GM12878 (cell line): ENCODE measurements at regions not wholly inside any gene's neighbourhood (a gene's known extent, or its start where the extent isn't known, plus 50 kb on each side); places are given as distances from the start of the nearest gene placed in this dataset.

Source experiments
- ATF3 ChIP-seq: IDR thresholded peaks from 2 replicates; pipeline ENCODE4 v1.6.1; 2011; ENCODE audit warnings: low read depth, mild to moderate bottlenecking, low read length, moderate library complexity, borderline replicate concordance; ENCODE audit errors: extremely low read depth
- POLR2A ChIP-seq: IDR thresholded peaks from 2 replicates; pipeline ENCODE4 v1.6.1; 2011; ENCODE audit warnings: low read depth, mild to moderate bottlenecking, low read length

DNA sequence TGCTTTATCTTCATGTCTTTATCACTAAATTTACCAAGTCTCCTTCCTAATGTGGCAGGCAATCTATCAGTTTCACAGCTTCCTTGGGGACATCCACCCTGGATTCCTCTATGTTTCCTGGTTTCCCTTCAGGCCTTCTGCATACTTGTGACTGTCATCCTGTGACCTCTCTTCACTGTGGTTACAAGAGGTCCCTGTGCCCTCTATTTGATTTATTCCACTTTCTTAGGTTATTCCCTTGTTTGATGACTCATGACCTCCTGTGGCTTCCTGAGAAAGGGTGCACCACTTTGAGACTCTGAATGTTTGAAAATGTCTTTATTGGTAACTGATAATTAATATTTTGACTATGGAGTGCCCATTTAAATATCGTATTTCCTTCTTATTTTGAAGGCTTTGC, 60.5 kb upstream of the KY start:
- TF ChIP-seq POLR2A (no peak), ATF3 (no peak)
